GM19043 (cell line): ENCODE measurements at regions not wholly inside any gene's neighbourhood (a gene's known extent, or its start where the extent isn't known, plus 50 kb on each side); places are given as distances from the start of the nearest gene placed in this dataset.
"Not testable (repeated sequence)": the region's sequence is repeated elsewhere in the genome, so short reads cannot be mapped to it uniquely, and the experiment has no call there.

Experiments used
- ATAC-seq: cut with Tn5 transposase; IDR thresholded peaks from one replicate; pipeline ENCODE4 v1.9.1; 2021; ENCODE audit warnings: low read depth; ENCODE audit not compliant: unreplicated experiment

GRCh38 chr2:106267997-106268396 is 73.9 kb upstream of the UXS1 start:
- ATAC-seq: no peak

DNA sequence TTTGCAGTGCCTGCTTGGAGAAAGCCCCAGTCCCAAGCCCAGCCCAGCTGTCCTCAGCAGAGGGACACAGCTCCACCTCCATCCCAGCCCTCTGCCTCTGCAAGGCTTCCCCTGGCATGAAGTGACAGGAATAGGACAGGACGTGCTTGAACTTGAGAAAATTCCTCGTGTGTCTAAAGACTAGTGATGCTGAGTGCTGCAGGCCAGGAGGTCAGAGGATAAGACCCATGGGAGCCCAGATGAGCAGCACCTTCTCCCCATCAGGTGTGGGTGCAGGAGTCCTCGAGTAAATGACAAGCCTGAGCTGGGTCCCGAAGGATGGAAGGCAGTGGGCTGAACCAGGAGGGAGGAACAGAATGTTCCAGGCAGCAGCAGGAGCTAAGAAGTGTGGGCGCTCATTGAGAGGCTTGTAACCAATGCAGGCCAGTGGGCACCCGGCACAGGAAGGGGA is 67.8 kb upstream of the UXS1 start:
- ATAC-seq: no peak

- ATAC-seq: not testable (repeated sequence)
Observed at GRCh38 chr2:106258859-106259258, 64.8 kb upstream of the UXS1 start.

GRCh38 chr2:106257830-106258229 is 63.7 kb upstream of the UXS1 start:
- ATAC-seq: no peak

DNA sequence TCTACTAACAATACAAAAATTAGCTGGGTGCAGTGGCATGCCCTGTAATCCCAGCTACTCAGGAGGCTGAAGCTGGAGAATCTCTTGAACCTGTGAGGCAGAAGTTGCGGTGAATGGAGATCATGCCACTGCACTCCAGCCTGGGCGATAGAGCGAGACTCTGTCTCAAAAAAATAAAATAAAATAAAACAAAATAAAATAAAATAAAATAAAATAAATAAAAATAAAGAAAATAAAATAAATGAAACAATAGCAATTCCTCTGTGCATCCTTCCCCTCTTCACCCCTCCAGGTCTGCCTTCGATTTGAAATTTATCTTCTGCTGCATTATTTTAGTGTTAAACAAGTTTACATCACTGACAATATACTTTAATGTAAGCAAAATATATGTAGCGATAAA is 63.0 kb upstream of the UXS1 start:
- no peak for ATAC-seq

DNA sequence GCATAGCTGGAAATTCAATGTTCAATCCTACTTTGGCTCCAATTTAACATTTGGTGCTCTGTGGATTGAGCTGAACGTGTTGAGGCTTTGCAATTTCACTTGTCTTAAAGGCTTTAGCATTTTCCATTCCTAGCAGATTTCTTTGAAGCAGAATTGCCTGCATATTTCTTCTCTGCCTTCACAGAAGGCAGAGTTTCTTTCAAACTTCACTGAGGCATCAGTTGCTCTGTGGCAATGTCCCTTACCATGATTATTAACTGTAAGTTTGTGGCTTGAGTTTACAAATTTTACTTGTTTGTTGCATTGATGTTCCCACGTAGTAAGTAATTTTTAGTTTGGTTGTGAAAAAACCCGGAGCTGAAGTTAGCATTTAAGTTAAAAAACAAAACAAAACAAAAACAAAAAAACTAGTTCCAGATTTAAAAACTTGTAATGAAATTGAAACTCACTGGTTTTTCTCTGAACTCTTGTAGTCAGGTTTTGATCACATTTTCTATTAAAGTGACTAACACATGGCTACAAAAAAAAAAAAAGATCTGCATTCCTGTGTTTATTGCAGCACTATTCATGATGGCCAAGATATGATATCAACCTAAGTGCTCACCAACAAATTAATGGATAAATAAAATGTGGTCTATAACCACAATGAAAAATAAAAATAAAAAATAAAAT is 55.2 kb upstream of the UXS1 start:
- not testable (repeated sequence) for ATAC-seq

DNA sequence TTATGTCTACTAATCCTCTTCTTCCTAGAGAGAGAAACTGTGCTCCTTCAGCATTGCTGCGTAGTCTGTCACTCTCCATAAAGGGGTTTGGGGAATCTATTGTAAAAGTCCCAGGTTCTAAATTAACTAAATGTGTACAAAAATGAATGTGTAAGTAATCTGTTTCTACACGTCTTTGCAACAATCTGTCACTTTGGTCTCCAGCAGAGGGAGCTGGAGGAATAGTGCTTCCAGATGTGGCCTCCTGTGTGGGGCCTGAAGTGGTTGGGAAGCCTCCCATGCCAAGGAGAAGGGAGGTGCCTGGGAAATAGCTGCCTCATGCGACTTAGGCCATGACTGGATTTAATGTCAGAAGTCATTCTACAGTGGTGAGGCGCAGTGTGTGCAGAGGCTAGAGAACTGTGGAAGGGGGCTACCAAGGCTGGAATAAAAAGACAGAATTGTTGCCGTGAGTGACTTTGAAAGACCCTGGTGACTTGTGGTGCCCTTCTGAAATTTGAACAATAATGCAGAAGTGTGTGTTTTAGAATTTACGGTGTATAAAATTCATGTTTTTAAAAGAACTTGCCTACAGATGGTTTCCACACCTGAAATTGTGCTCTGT is 54.5 kb upstream of the UXS1 start:
- ATAC-seq: not testable (repeated sequence)
